Head of caudate nucleus (tissue), 42 donors: ENCODE measurements at regions not wholly inside any gene's neighbourhood (a gene's known extent, or its start where the extent isn't known, plus 50 kb on each side); places are given as distances from the start of the nearest gene placed in this dataset.
A peak's percentile ranks its signal among the peaks of the same experiment; 100 is the strongest.

Source experiments
- DNase-seq, 42 donors: peaks; one replicate each; pipeline versions ENCODE4 v3.0.0 to v3.0.0-alpha.2; 2020 to 2021; ENCODE audit warnings: mixed read lengths in 7 of 42
- intact Hi-C: fragments of 100-400 bp; cut with DNase I; formaldehyde crosslinking; loops from one replicate; pipeline ENCODE4 v1.15.0; 2022

GRCh38 chr18:11290786-11291185, 141.4 kb upstream of the PIEZO2 start:
- intact Hi-C loops, result no loop called here
- no peak for DNase-seq

DNA sequence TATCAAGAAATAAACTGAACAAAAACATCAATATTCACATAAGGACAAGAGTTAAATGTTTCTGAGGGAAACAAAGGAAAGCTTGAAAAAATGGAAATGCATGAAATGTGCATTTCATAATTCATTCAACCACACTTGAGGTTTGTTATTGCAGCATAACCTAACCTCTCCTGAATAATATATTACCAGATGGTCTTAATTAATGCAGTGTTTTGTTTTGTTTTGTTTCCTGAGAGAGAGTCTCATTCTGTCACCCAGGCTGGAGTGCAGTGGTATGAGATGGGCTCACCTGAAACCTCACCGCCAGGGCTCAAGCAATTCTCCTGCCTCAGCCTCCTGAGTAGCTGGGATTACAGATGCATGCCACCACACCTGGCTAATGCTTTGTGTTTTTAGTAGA, 139.9 kb upstream of the PIEZO2 start:
- DNase-seq, result no peak

GRCh38 chr18:11288401-11288800, 139.0 kb upstream of the PIEZO2 start:
- intact Hi-C loops, result no loop called here
- DNase-seq, result no peak

More for the DNA sequence above, 139.9 kb upstream of the PIEZO2 start:
- intact Hi-C loops, result no loop called here

- intact Hi-C loops, result no loop called here
Observed at GRCh38 chr18:11286431-11286830, 137.1 kb upstream of the PIEZO2 start.

DNA sequence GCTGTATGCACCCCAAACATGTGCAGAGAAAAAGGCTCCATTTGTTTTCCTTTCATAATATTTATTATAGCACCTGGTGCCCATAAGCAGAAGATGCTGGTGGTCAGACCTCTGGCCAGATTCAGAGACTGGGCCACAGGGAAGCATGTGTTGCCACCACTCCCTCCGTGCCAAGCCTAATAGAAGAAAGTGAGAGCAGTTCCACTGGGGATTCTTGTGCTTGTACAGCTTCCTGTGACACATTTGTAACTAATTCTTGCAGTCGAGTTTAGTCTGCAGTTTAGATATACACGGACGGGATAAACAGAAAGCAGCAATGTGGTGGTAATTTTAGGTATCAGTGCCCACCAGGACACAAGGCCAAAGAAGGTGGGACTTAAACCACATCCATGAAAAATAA, 135.4 kb upstream of the PIEZO2 start:
- DNase-seq, result no peak
- intact Hi-C loops, result no loop called here

More at GRCh38 chr18:11286431-11286830, 137.1 kb upstream of the PIEZO2 start:
- no peak for DNase-seq

DNA sequence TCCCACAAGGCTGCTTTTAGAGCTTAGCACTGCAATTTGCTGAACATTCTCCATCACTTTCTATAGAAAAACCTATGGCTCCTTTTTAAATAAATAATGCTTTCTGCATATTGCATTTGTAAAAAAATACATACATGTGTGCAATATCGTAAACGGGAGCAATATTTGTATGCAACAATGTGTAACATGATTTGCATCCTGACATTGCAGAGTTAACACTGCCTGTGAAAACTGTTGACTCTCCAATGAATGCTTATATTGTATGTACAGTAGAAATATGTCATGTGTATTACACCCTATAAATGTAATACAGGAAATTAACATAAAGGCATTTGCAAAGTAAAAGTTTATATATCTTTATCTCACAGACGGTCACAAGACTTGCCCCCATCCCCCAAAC, 135.0 kb upstream of the PIEZO2 start:
- DNase-seq, result no peak
- intact Hi-C loops, result no loop called here

- DNase-seq, result no peak
- intact Hi-C loops, result no loop called here
Observed at GRCh38 chr18:11283479-11284161, 134.3 kb upstream of the PIEZO2 start.

DNA sequence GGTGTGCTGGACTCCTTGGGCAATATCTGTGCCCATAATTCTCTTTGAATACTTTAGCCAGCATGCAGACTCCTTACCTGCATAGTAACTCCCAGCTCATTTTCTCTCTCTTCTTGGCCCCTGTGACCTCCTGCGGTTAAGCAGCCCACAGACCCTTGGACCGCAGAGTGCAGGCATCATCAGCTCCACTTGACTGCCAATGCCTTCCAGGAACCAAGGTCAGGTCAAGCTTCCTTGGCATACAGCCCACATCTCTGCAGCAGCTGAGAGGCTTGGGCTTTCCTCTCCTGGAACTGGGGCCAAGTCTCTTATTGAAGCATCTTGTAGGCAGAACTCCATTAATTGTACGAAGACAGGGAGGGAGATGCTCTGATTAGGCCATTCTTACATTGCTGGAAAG, 130.1 kb upstream of the PIEZO2 start:
- no peak for DNase-seq
- intact Hi-C loops, result no loop called here

DNA sequence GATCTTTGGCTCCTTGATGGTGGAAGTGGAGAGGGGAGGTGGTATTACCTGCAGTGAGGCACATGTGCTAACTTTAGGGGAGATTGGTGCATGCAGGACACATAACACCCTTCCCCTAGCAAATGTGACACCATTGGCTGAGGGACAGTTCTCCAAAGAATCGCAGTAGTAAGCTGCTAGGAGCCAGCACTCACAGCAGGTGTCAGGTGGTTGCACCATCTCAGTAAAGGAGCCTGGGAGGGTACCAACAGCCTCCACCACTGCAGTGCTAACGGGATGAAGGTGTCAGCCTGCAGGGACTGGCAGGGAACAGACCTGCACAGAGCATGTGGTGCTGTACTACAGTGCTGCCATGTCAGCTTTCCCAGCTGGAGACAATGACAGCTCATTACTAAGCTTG, 127.3 kb upstream of the PIEZO2 start:
- intact Hi-C loops, result no loop called here
- no peak for DNase-seq

GRCh38 chr18:11274144-11274794, 124.9 kb upstream of the PIEZO2 start:
- DNase-seq, result no peak
- intact Hi-C loops, result no loop called here

DNA sequence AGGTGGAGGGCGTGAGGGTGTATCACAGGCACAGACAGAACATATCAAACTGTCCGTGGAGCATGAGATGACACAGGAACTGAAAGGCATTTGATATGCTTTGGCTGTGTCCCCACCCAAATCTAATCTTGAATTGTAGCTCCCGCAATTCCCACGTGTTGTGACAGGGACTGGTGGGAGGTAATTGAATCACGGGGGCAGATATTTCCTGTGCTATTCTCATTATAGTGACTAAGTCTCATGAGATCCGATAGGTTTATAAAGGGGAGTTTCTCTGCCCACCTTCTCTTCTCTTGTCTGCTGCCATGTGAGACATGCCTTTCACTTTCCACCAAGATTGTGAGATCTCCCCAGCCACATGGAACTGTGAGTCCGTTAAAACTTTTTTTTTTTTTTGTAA, 123.1 kb upstream of the PIEZO2 start:
- intact Hi-C loops, result no loop called here
- DNase-seq, result no peak

DNA sequence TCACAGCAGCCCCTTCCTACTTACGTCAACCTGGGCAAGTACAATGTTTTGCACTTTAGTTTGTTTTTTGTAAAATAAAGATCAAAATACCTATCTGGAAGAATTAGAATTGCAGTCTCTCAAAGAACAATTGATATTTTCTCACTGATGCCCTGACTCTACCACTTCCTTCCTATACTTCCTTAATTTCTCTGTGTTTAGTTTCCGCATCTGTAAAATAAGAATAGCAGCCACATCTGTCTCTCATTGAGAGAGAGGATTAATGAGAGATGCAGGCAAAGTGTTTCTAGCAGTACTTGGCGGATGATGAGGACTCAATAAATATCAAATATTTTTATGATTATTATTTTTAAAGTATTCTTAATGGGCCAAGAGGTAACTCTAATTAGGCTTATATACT, 122.6 kb upstream of the PIEZO2 start:
- no peak for DNase-seq
- intact Hi-C loops, result no loop called here

- intact Hi-C loops, result no loop called here
Observed at GRCh38 chr18:11269257-11269656, 119.9 kb upstream of the PIEZO2 start.

DNA sequence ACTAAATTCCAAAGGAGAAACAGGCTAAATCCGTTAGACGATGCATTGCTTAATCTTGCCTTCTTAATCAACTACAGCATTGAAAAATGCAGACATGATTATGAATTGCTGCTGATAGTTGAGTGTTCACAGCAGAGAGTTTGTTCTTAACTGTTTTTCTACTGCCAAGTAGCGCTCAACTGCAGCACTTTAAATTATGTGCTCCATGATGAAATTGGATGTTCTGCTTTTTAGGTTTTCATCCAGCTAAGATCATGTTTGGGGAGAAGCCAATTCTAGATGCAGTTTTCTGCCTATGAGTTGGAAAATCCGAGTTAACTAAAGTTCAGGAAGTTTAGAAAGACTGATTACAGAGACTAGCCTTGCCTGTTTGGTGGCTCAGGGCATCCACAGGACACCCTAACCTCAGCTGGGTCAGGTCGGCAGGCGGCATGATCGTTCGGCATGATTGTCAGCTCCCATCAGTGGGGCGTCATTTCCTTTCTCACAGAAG, 119.4 kb upstream of the PIEZO2 start:
- no peak for DNase-seq

More at GRCh38 chr18:11269257-11269656, 119.9 kb upstream of the PIEZO2 start:
- no peak for DNase-seq

GRCh38 chr18:11268153-11268552, 118.8 kb upstream of the PIEZO2 start:
- intact Hi-C loops, result no loop called here
- no peak for DNase-seq

More for the DNA sequence above, 119.4 kb upstream of the PIEZO2 start:
- intact Hi-C loops, result no loop called here

GRCh38 chr18:11266781-11267480, 117.6 kb upstream of the PIEZO2 start:
- DNase-seq, result no peak
- intact Hi-C loops, result no loop called here

DNA sequence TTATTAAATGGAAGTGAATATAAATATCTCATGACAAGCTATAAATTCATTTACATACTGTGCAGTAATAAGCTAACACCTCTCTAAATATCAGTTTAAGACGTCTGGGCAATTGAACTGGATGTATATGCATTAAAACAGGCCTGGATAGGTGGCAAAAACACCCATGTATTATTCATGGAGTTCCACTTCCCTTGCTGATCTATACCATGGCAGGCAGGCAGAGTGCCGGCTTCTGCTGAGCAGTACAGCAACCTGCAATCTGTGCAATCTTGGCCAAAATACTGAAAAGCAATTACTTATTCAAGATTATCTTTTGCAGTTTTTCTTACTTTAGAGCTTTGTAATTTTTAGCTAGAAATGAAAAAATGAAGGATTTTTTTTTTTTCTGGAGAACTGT, 112.1 kb upstream of the PIEZO2 start:
- no peak for DNase-seq
- intact Hi-C loops, result no loop called here

GRCh38 chr18:11260961-11261461, 111.6 kb upstream of the PIEZO2 start:
- intact Hi-C loops, result no loop called here
- DNase-seq, result no peak

- intact Hi-C loops, result no loop called here
- peak in 13 of 42 donors; percentile 3 to 43 (median 17) for DNase-seq
Observed at GRCh38 chr18:11259469-11260150, 110.2 kb upstream of the PIEZO2 start.
